K562 (cell line): ENCODE measurements at regions not wholly inside any gene's neighbourhood (a gene's known extent, or its start where the extent isn't known, plus 50 kb on each side); places are given as distances from the start of the nearest gene placed in this dataset.

ENCODE experiments used
- EZH2 ChIP-seq: IDR thresholded peaks from 2 replicates; pipeline ENCODE4 v1.6.1; 2012; ENCODE audit warnings: low read depth, mild to moderate bottlenecking, inconsistent platforms, low read length, borderline replicate concordance
- NFRKB ChIP-seq: fragments of 450-650 bp; IDR thresholded peaks from 2 replicates; pipeline ENCODE4 v1.6.1; 2016; ENCODE audit warnings: low read depth
- TBP ChIP-seq: optimal IDR thresholded peaks from 2 replicates; pipeline ENCODE3; 2011; ENCODE audit warnings: low read depth, low read length, improper control_type of control experiment
- TF ChIP-seq, protein P1 (sequence below), 2 experiments: fragments of 450-650 bp in 1 of 2; IDR thresholded peaks; 2 replicates each; pipeline ENCODE4 v1.6.1; 2011 to 2017; ENCODE audit warnings: low read depth in 2 of 2, antibody characterized with exemption in 1 of 2, borderline replicate concordance in 1 of 2, low read length in 1 of 2, mild to moderate bottlenecking in 1 of 2, mixed read lengths in 1 of 2; ENCODE audit not compliant: control insufficient read depth in 1 of 2

DNA sequence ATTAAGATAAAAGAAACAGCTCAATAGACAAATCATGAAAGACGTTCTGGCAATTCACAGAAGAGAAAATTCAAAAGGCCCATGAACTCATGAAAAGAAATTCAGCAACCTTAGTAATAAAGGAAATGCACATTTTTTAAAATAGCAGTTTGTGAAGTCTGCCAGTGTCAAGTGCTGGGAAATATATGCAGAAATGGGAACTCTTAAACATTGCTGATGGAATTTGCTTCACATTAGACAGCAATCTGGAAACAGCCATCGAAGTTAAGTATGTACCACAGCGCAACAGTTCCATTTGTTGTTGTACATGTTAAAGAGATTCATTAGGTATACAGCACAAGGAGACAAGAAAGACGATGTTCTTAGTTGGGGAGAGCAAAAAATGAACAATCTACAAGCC lies 319.4 kb upstream of the SALL1 start:
- TF ChIP-seq TBP (no peak), EZH2 (no peak), NFRKB (no peak)
- TF ChIP-seq, protein P1, sequence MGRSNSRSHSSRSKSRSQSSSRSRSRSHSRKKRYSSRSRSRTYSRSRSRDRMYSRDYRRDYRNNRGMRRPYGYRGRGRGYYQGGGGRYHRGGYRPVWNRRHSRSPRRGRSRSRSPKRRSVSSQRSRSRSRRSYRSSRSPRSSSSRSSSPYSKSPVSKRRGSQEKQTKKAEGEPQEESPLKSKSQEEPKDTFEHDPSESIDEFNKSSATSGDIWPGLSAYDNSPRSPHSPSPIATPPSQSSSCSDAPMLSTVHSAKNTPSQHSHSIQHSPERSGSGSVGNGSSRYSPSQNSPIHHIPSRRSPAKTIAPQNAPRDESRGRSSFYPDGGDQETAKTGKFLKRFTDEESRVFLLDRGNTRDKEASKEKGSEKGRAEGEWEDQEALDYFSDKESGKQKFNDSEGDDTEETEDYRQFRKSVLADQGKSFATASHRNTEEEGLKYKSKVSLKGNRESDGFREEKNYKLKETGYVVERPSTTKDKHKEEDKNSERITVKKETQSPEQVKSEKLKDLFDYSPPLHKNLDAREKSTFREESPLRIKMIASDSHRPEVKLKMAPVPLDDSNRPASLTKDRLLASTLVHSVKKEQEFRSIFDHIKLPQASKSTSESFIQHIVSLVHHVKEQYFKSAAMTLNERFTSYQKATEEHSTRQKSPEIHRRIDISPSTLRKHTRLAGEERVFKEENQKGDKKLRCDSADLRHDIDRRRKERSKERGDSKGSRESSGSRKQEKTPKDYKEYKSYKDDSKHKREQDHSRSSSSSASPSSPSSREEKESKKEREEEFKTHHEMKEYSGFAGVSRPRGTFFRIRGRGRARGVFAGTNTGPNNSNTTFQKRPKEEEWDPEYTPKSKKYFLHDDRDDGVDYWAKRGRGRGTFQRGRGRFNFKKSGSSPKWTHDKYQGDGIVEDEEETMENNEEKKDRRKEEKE (IDR thresholded peaks at IDR 0.05; ENCODE audit: borderline replicate concordance in 1 of 2, control insufficient read depth in 1 of 2, low read depth in 2 of 2, low read length in 1 of 2) = no peak
